GM23338 (cell line): ENCODE measurements at regions not wholly inside any gene's neighbourhood (a gene's known extent, or its start where the extent isn't known, plus 50 kb on each side); places are given as distances from the start of the nearest gene placed in this dataset.

Experiments used
- ATAC-seq: fragments of 200-7000 bp; cut with Tn5 transposase; 3 replicates; pipeline ENCODE4 v1.9.1; 2020
- DNase-seq: peaks from one replicate; pipeline ENCODE4 v3.0.0-alpha.2; 2015; ENCODE audit warnings: low spot score
- H2AFZ ChIP-seq: fragments of 200-600 bp; sonication (generic); 2 replicates; pipeline ENCODE4 v1.8.0; 2016; ENCODE audit warnings: antibody characterized with exemption, mild to moderate bottlenecking, moderate library complexity
- H3F3A ChIP-seq: fragments of 200-600 bp; sonication (generic); replicated peaks from 2 replicates; pipeline ENCODE4 v1.8.0; 2017; ENCODE audit warnings: antibody characterized with exemption, mixed run types, low read depth
- H3K27ac ChIP-seq: fragments of 200-600 bp; sonication (generic); 2 replicates; pipeline ENCODE4 v1.6.1; 2016; ENCODE audit warnings: low read depth
- H3K27me3 ChIP-seq: fragments of 200-600 bp; sonication (generic); 2 replicates; pipeline ENCODE4 v1.8.0; 2016; ENCODE audit warnings: mild to moderate bottlenecking, mixed run types, moderate library complexity; ENCODE audit not compliant: insufficient read depth
- H3K36me3 ChIP-seq: fragments of 200-600 bp; sonication (generic); 2 replicates; pipeline ENCODE4 v1.8.0; 2016; ENCODE audit warnings: mild to moderate bottlenecking; ENCODE audit not compliant: insufficient read depth
- H3K4me1 ChIP-seq: fragments of 200-600 bp; sonication (generic); 2 replicates; pipeline ENCODE4 v1.8.0; 2016; ENCODE audit warnings: mild to moderate bottlenecking, moderate library complexity; ENCODE audit not compliant: insufficient read depth
- H3K4me2 ChIP-seq: fragments of 200-600 bp; sonication (generic); 2 replicates; pipeline ENCODE4 v1.7.1; 2017; ENCODE audit warnings: mixed run types
- H3K4me3 ChIP-seq: fragments of 200-600 bp; sonication (generic); 2 replicates; pipeline ENCODE4 v1.6.1; 2016; ENCODE audit warnings: mixed run types
- H3K79me2 ChIP-seq: fragments of 200-600 bp; sonication (generic); replicated peaks from 2 replicates; pipeline ENCODE4 v1.8.0; 2017; ENCODE audit warnings: mild to moderate bottlenecking; ENCODE audit not compliant: insufficient read depth
- H3K9me2 ChIP-seq: fragments of 200-600 bp; sonication (generic); 2 replicates; pipeline ENCODE4 v1.8.0; 2017; ENCODE audit not compliant: insufficient read depth
- H4K20me1 ChIP-seq: fragments of 200-600 bp; sonication (generic); replicated peaks from 2 replicates; pipeline ENCODE4 v1.8.0; 2017; ENCODE audit warnings: mild to moderate bottlenecking; ENCODE audit not compliant: insufficient read depth
- H3K27ac Mint-ChIP-seq: 2 replicates; pipeline ENCODE4 v1.8.0; 2020; ENCODE audit warnings: inconsistent platforms, mild to moderate bottlenecking, moderate library complexity, mixed read lengths
- H3K27me3 Mint-ChIP-seq: 3 replicates; pipeline ENCODE4 v1.8.0; 2022; ENCODE audit warnings: low read depth, mild to moderate bottlenecking, moderate library complexity, mixed read lengths, inconsistent platforms; ENCODE audit not compliant: insufficient read depth, poor library complexity
- H3K36me3 Mint-ChIP-seq: 3 replicates; pipeline ENCODE4 v1.8.0; 2021; ENCODE audit warnings: low read depth, mild to moderate bottlenecking, inconsistent platforms, moderate library complexity, mixed read lengths
- H3K4me1 Mint-ChIP-seq: 3 replicates; pipeline ENCODE4 v1.8.0; 2020; ENCODE audit warnings: mild to moderate bottlenecking, inconsistent platforms, mixed read lengths
- H3K4me3 Mint-ChIP-seq: 3 replicates; pipeline ENCODE4 v1.8.0; 2021; ENCODE audit warnings: moderate library complexity, mild to moderate bottlenecking, inconsistent platforms, mixed read lengths
- H3K9me3 Mint-ChIP-seq: 3 replicates; pipeline ENCODE4 v1.8.0; 2020; ENCODE audit warnings: moderate library complexity, mild to moderate bottlenecking, inconsistent platforms, mixed read lengths
- CREB1 ChIP-seq: fragments of 250-450 bp; sonication (Bioruptor Pico); IDR thresholded peaks from 2 replicates; pipeline ENCODE4 v1.5.0; 2020; ENCODE audit warnings: low read depth, mild to moderate bottlenecking, moderate library complexity
- CTCF ChIP-seq, 2 experiments: fragments of 200-600 bp in 1 of 2; sonication (generic) in 1 of 2; conservative IDR thresholded peaks; 2 replicates each; pipeline versions ENCODE4 v1.5.1 to v1.6.1; 2016 to 2017; ENCODE audit warnings: antibody characterized with exemption in 2 of 2, low read depth in 2 of 2, mild to moderate bottlenecking in 2 of 2, moderate library complexity in 1 of 2
- ETS1 ChIP-seq: IDR thresholded peaks from 2 replicates; pipeline ENCODE4 v1.6.1; 2016; ENCODE audit warnings: antibody characterized with exemption
- EZH2 ChIP-seq: fragments of 200-600 bp; sonication (generic); IDR thresholded peaks from one replicate; pipeline ENCODE4 v1.8.0; 2017; ENCODE audit warnings: antibody characterized with exemption, mild to moderate bottlenecking, low read depth; ENCODE audit not compliant: unreplicated experiment
- EZH2phosphoT487 ChIP-seq: fragments of 200-600 bp; sonication (generic); IDR thresholded peaks from one replicate; pipeline ENCODE4 v1.8.1; 2018; ENCODE audit warnings: antibody characterized with exemption; ENCODE audit not compliant: unreplicated experiment
- JUNB ChIP-seq: IDR thresholded peaks from one replicate; pipeline ENCODE4 v1.6.1; 2016; ENCODE audit warnings: antibody characterized with exemption; ENCODE audit not compliant: unreplicated experiment
- NANOG ChIP-seq: IDR thresholded peaks from 2 replicates; pipeline ENCODE4 v1.6.1; 2016; ENCODE audit warnings: antibody characterized with exemption, borderline replicate concordance
- POLR2AphosphoS5 ChIP-seq: IDR thresholded peaks from 2 replicates; pipeline ENCODE4 v1.6.1; 2016; ENCODE audit warnings: antibody characterized with exemption, low read depth
- REST ChIP-seq: IDR thresholded peaks from one replicate; pipeline ENCODE4 v1.6.1; 2018; ENCODE audit warnings: antibody characterized with exemption; ENCODE audit not compliant: unreplicated experiment
- STAT1 ChIP-seq: IDR thresholded peaks from one replicate; pipeline ENCODE4 v1.6.1; 2016; ENCODE audit warnings: antibody characterized with exemption; ENCODE audit not compliant: unreplicated experiment
- ZNF114 ChIP-seq: fragments of 250-450 bp; sonication (Bioruptor Pico); IDR thresholded peaks from 2 replicates; pipeline ENCODE4 v1.5.0; 2020; ENCODE audit warnings: mild to moderate bottlenecking, moderate library complexity
- ZNF331 ChIP-seq: fragments of 250-450 bp; sonication (Bioruptor Pico); IDR thresholded peaks from 2 replicates; pipeline ENCODE4 v1.5.0; 2020; ENCODE audit warnings: low read depth, mild to moderate bottlenecking, moderate library complexity
- ZNF462 ChIP-seq: fragments of 250-450 bp; sonication (Bioruptor Pico); IDR thresholded peaks from 2 replicates; pipeline ENCODE4 v1.5.0; 2020; ENCODE audit warnings: mild to moderate bottlenecking, moderate library complexity

GRCh38 chr1:79660129-79660528, 653.6 kb upstream of the ADGRL4 start:
- no peak for ATAC-seq
- H3K27ac ChIP-seq, result no peak overlapping the region
- no peaks in the 10 kb centered on the region for H3K36me3 Mint-ChIP-seq
- no peaks in the 10 kb centered on the region for H3K79me2 ChIP-seq
- H3K4me1 ChIP-seq, result peaks cover 10% of the 10 kb centered on the region
- no peaks in the 10 kb centered on the region for H3K27me3 Mint-ChIP-seq
- H2AFZ ChIP-seq, result no peak overlapping the region
- no peak overlapping the region for H3K4me2 ChIP-seq
- no peaks in the 10 kb centered on the region for H3K9me3 Mint-ChIP-seq
- no peak overlapping the region for H3K4me3 Mint-ChIP-seq
- H3K27me3 ChIP-seq, result no peaks in the 10 kb centered on the region
- peak; percentile 1 for DNase-seq
- peaks cover 22% of the 10 kb centered on the region for H3K4me1 Mint-ChIP-seq
- H3F3A ChIP-seq, result no peaks in the 10 kb centered on the region
- no peaks in the 10 kb centered on the region for H3K9me2 ChIP-seq
- H3K4me3 ChIP-seq, result no peak overlapping the region
- no peaks in the 10 kb centered on the region for H3K36me3 ChIP-seq
- H4K20me1 ChIP-seq, result no peaks in the 10 kb centered on the region
- no peak overlapping the region for H3K27ac Mint-ChIP-seq
- TF ChIP-seq CREB1, result no peak
- TF ChIP-seq ZNF114 (CRISPR knock-in tag), result no peak
- no peak for TF ChIP-seq JUNB
- no peak for TF ChIP-seq CTCF (conservative IDR thresholded peaks at IDR 0.05; ENCODE audit: low read depth in 2 of 2)
- TF ChIP-seq ZNF462, result no peak
- no peak for TF ChIP-seq EZH2phosphoT487
- no peak for TF ChIP-seq REST
- TF ChIP-seq ETS1, result no peak
- no peak for TF ChIP-seq NANOG
- no peak for TF ChIP-seq POLR2AphosphoS5
- TF ChIP-seq STAT1, result no peak
- TF ChIP-seq EZH2, result no peak
- TF ChIP-seq ZNF331 (CRISPR knock-in tag), result no peak
